GM23338 (cell line): ENCODE measurements at regions not wholly inside any gene's neighbourhood (a gene's known extent, or its start where the extent isn't known, plus 50 kb on each side); places are given as distances from the start of the nearest gene placed in this dataset.

Experiments used
- ATAC-seq: fragments of 200-7000 bp; cut with Tn5 transposase; 3 replicates; pipeline ENCODE4 v1.9.1; 2020
- DNase-seq: peaks from one replicate; pipeline ENCODE4 v3.0.0-alpha.2; 2015; ENCODE audit warnings: low spot score
- H2AFZ ChIP-seq: fragments of 200-600 bp; sonication (generic); 2 replicates; pipeline ENCODE4 v1.8.0; 2016; ENCODE audit warnings: antibody characterized with exemption, mild to moderate bottlenecking, moderate library complexity
- H3F3A ChIP-seq: fragments of 200-600 bp; sonication (generic); replicated peaks from 2 replicates; pipeline ENCODE4 v1.8.0; 2017; ENCODE audit warnings: antibody characterized with exemption, mixed run types, low read depth
- H3K27ac ChIP-seq: fragments of 200-600 bp; sonication (generic); 2 replicates; pipeline ENCODE4 v1.6.1; 2016; ENCODE audit warnings: low read depth
- H3K27me3 ChIP-seq: fragments of 200-600 bp; sonication (generic); 2 replicates; pipeline ENCODE4 v1.8.0; 2016; ENCODE audit warnings: mild to moderate bottlenecking, mixed run types, moderate library complexity; ENCODE audit not compliant: insufficient read depth
- H3K36me3 ChIP-seq: fragments of 200-600 bp; sonication (generic); 2 replicates; pipeline ENCODE4 v1.8.0; 2016; ENCODE audit warnings: mild to moderate bottlenecking; ENCODE audit not compliant: insufficient read depth
- H3K4me1 ChIP-seq: fragments of 200-600 bp; sonication (generic); 2 replicates; pipeline ENCODE4 v1.8.0; 2016; ENCODE audit warnings: mild to moderate bottlenecking, moderate library complexity; ENCODE audit not compliant: insufficient read depth
- H3K4me2 ChIP-seq: fragments of 200-600 bp; sonication (generic); 2 replicates; pipeline ENCODE4 v1.7.1; 2017; ENCODE audit warnings: mixed run types
- H3K4me3 ChIP-seq: fragments of 200-600 bp; sonication (generic); 2 replicates; pipeline ENCODE4 v1.6.1; 2016; ENCODE audit warnings: mixed run types
- H3K79me2 ChIP-seq: fragments of 200-600 bp; sonication (generic); replicated peaks from 2 replicates; pipeline ENCODE4 v1.8.0; 2017; ENCODE audit warnings: mild to moderate bottlenecking; ENCODE audit not compliant: insufficient read depth
- H3K9me2 ChIP-seq: fragments of 200-600 bp; sonication (generic); 2 replicates; pipeline ENCODE4 v1.8.0; 2017; ENCODE audit not compliant: insufficient read depth
- H4K20me1 ChIP-seq: fragments of 200-600 bp; sonication (generic); replicated peaks from 2 replicates; pipeline ENCODE4 v1.8.0; 2017; ENCODE audit warnings: mild to moderate bottlenecking; ENCODE audit not compliant: insufficient read depth
- H3K27ac Mint-ChIP-seq: 2 replicates; pipeline ENCODE4 v1.8.0; 2020; ENCODE audit warnings: inconsistent platforms, mild to moderate bottlenecking, moderate library complexity, mixed read lengths
- H3K27me3 Mint-ChIP-seq: 3 replicates; pipeline ENCODE4 v1.8.0; 2022; ENCODE audit warnings: low read depth, mild to moderate bottlenecking, moderate library complexity, mixed read lengths, inconsistent platforms; ENCODE audit not compliant: insufficient read depth, poor library complexity
- H3K36me3 Mint-ChIP-seq: 3 replicates; pipeline ENCODE4 v1.8.0; 2021; ENCODE audit warnings: low read depth, mild to moderate bottlenecking, inconsistent platforms, moderate library complexity, mixed read lengths
- H3K4me1 Mint-ChIP-seq: 3 replicates; pipeline ENCODE4 v1.8.0; 2020; ENCODE audit warnings: mild to moderate bottlenecking, inconsistent platforms, mixed read lengths
- H3K4me3 Mint-ChIP-seq: 3 replicates; pipeline ENCODE4 v1.8.0; 2021; ENCODE audit warnings: moderate library complexity, mild to moderate bottlenecking, inconsistent platforms, mixed read lengths
- H3K9me3 Mint-ChIP-seq: 3 replicates; pipeline ENCODE4 v1.8.0; 2020; ENCODE audit warnings: moderate library complexity, mild to moderate bottlenecking, inconsistent platforms, mixed read lengths
- CREB1 ChIP-seq: fragments of 250-450 bp; sonication (Bioruptor Pico); IDR thresholded peaks from 2 replicates; pipeline ENCODE4 v1.5.0; 2020; ENCODE audit warnings: low read depth, mild to moderate bottlenecking, moderate library complexity
- ETS1 ChIP-seq: IDR thresholded peaks from 2 replicates; pipeline ENCODE4 v1.6.1; 2016; ENCODE audit warnings: antibody characterized with exemption
- EZH2phosphoT487 ChIP-seq: fragments of 200-600 bp; sonication (generic); IDR thresholded peaks from one replicate; pipeline ENCODE4 v1.8.1; 2018; ENCODE audit warnings: antibody characterized with exemption; ENCODE audit not compliant: unreplicated experiment
- NANOG ChIP-seq: IDR thresholded peaks from 2 replicates; pipeline ENCODE4 v1.6.1; 2016; ENCODE audit warnings: antibody characterized with exemption, borderline replicate concordance
- POLR2AphosphoS5 ChIP-seq: IDR thresholded peaks from 2 replicates; pipeline ENCODE4 v1.6.1; 2016; ENCODE audit warnings: antibody characterized with exemption, low read depth
- REST ChIP-seq: IDR thresholded peaks from one replicate; pipeline ENCODE4 v1.6.1; 2018; ENCODE audit warnings: antibody characterized with exemption; ENCODE audit not compliant: unreplicated experiment
- STAT1 ChIP-seq: IDR thresholded peaks from one replicate; pipeline ENCODE4 v1.6.1; 2016; ENCODE audit warnings: antibody characterized with exemption; ENCODE audit not compliant: unreplicated experiment
- ZNF114 ChIP-seq: fragments of 250-450 bp; sonication (Bioruptor Pico); IDR thresholded peaks from 2 replicates; pipeline ENCODE4 v1.5.0; 2020; ENCODE audit warnings: mild to moderate bottlenecking, moderate library complexity
- ZNF462 ChIP-seq: fragments of 250-450 bp; sonication (Bioruptor Pico); IDR thresholded peaks from 2 replicates; pipeline ENCODE4 v1.5.0; 2020; ENCODE audit warnings: mild to moderate bottlenecking, moderate library complexity

GRCh38 chr19:8908066-8908465 lies 75.9 kb downstream of the MBD3L1 start:
- H3K4me1 Mint-ChIP-seq = no peaks in the 10 kb centered on the region
- Histone ChIP-seq H3K27me3 (no peaks in the 10 kb centered on the region), H3K4me3 (no peak overlapping the region), H3K4me2 (no peak overlapping the region), H3K27ac (no peak overlapping the region), H2AFZ (no peak overlapping the region), H3K4me1 (no peaks in the 10 kb centered on the region), H4K20me1 (no peaks in the 10 kb centered on the region), H3F3A (no peaks in the 10 kb centered on the region), H3K9me2 (no peaks in the 10 kb centered on the region), H3K79me2 (no peaks in the 10 kb centered on the region), H3K36me3 (no peaks in the 10 kb centered on the region)
- TF ChIP-seq POLR2AphosphoS5 (no peak), NANOG (no peak), CREB1 (CRISPR knock-in tag) (no peak), ZNF114 (CRISPR knock-in tag) (no peak), ZNF462 (CRISPR knock-in tag) (no peak)
- no peak overlapping the region for H3K27ac Mint-ChIP-seq
- peaks cover 12% of the 10 kb centered on the region for H3K36me3 Mint-ChIP-seq
- H3K4me3 Mint-ChIP-seq = no peak overlapping the region
- ATAC-seq (no peak), DNase-seq (no peak)
- peaks cover 12% of the 10 kb centered on the region; the same call in 2 of the 3 replicates for H3K9me3 Mint-ChIP-seq
- H3K27me3 Mint-ChIP-seq = peaks cover 2% of the 10 kb centered on the region

- Mint-ChIP-seq H3K36me3 (peaks cover 32% of the 10 kb centered on the region), H3K27ac (no peak overlapping the region), H3K4me3 (no peak overlapping the region), H3K27me3 (peaks cover 7% of the 10 kb centered on the region), H3K4me1 (no peaks in the 10 kb centered on the region), H3K9me3 (peaks cover 12% of the 10 kb centered on the region; the same call in 2 of the 3 replicates)
- Histone ChIP-seq H4K20me1 (no peaks in the 10 kb centered on the region), H3K27ac (no peak overlapping the region), H2AFZ (no peak overlapping the region), H3K4me3 (no peak overlapping the region), H3K9me2 (no peaks in the 10 kb centered on the region), H3K79me2 (no peaks in the 10 kb centered on the region), H3K4me2 (no peak overlapping the region), H3K36me3 (no peaks in the 10 kb centered on the region), H3F3A (no peaks in the 10 kb centered on the region), H3K4me1 (no peaks in the 10 kb centered on the region), H3K27me3 (no peaks in the 10 kb centered on the region)
- ATAC-seq = no peak
- no peak for DNase-seq
- TF ChIP-seq NANOG (no peak), EZH2phosphoT487 (no peak), REST (no peak), STAT1 (no peak), ETS1 (no peak)
These were observed 78.7 kb downstream of the MBD3L1 start for GRCh38 chr19:8910775-8911414.
